LNCAP (cell line): ENCODE measurements at regions not wholly inside any gene's neighbourhood (a gene's known extent, or its start where the extent isn't known, plus 50 kb on each side); places are given as distances from the start of the nearest gene placed in this dataset.
A peak's percentile ranks its signal among the peaks of the same experiment; 100 is the strongest.

Experiments
- TF ChIP-seq, protein P1 (sequence below): fragments of 450-650 bp; IDR thresholded peaks from 2 replicates; pipeline ENCODE4 v1.5.1; 2017; ENCODE audit warnings: mild to moderate bottlenecking

DNA sequence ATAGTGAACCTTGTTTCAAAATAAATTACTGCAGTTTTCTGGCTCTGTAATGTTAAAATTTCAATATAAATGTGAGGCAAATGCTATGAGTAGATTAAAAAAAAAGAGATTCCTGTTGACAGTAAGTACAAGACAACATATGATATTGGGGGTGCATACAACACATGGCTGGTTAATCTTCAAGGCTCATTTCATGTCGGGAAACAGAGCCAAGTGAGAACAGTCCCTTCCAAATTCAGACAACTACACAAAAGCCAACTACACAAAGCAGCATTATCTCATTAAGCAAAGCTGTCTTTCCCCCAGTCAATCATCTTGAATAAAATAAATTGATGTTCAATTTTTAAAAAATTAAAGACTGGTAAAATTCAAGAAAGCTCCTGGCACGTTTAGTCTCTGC, 549.2 kb downstream of the CCDC85A start:
- TF ChIP-seq, protein P1, sequence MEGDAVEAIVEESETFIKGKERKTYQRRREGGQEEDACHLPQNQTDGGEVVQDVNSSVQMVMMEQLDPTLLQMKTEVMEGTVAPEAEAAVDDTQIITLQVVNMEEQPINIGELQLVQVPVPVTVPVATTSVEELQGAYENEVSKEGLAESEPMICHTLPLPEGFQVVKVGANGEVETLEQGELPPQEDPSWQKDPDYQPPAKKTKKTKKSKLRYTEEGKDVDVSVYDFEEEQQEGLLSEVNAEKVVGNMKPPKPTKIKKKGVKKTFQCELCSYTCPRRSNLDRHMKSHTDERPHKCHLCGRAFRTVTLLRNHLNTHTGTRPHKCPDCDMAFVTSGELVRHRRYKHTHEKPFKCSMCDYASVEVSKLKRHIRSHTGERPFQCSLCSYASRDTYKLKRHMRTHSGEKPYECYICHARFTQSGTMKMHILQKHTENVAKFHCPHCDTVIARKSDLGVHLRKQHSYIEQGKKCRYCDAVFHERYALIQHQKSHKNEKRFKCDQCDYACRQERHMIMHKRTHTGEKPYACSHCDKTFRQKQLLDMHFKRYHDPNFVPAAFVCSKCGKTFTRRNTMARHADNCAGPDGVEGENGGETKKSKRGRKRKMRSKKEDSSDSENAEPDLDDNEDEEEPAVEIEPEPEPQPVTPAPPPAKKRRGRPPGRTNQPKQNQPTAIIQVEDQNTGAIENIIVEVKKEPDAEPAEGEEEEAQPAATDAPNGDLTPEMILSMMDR: no peak

DNA sequence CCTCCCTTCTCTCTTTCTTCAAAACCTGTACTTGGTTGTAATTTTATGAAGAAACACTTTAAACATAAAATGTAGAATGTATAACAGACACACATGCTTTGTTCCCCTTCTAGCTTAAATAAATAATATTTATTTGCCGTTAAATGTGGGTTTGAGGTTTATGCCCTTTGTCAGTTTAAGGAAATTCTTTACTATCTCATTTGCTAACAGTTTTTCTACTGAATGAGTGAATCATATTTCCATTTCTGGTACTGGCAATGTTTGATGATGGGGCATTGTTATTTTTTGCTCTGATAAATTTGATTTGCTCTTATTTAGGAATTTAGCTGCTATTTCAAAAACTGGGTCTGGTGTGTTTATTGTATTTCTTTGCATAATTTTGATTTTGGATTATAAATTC, 555.6 kb downstream of the CCDC85A start:
- TF ChIP-seq, protein P1: no peak

DNA sequence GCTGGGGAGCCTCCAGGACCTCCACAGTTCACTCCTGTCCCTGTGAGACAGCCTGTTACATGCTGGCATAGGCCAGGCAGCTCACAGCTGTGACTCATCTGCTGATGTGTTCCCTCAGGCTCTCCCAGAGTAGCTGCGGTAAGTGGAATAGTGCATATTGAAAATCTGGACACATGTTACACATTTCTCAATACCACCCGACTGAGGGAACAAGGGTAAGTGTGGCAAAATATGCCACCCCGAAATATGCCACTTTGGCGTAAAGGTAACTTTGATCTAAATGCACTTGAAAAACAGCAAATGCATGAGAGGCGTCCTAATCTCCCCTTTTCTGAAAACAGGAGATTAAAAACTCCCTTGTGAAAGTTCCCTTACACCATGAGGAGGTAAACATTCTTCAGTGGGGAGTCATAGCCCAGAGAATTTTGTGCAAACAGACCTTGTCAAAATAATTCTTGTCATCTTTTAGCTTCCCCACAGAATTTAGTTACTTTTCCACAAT, 557.9 kb downstream of the CCDC85A start:
- TF ChIP-seq, protein P1: no peak

DNA sequence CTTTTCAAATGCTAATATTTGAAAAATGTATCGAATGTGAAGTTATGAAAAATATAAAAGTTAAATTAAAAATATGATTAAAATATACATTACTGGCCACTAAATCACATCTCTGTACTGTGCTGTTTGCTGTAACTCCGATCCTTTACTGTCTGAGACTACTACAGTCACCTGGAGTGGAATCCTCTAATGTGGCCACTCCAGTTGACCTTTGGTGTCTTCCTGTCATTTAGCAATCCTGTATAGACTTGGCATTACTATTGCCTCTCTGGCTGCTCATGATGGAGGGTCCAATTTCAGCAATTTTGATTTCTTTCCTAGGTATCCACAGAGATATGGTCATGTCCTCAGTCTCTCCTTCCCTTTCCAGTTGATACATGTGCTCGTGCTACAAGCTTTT, 560.0 kb downstream of the CCDC85A start:
- TF ChIP-seq, protein P1: no peak

DNA sequence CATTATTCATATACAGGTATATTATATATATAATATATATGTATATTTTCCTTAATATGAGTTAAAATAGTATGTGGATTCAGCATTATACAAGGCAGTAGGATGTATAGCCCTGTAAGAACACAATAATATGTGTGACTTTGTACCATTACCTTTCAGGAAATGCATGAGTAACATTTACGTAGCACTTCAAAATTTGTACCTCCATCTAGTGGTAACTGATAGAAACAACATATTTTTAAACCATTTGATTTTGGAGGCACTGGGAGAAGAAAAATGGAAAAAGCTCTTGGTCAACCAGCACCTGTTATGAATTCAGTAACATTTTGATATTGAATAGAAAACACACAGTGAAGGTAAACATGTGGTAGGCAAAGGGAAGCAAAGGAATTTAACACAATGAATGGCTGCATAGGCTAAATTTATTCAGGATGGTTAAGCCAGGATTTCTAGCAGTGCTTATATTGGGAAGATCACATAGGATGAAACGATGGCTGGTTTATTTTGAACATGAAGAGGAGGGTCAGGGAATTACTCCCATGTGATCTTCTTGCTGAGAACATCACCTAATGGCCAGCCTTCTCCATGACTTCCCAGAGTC, 565.5 kb downstream of the CCDC85A start:
- TF ChIP-seq, protein P1: peak; percentile 28; the same call in 1 of the 2 replicates

DNA sequence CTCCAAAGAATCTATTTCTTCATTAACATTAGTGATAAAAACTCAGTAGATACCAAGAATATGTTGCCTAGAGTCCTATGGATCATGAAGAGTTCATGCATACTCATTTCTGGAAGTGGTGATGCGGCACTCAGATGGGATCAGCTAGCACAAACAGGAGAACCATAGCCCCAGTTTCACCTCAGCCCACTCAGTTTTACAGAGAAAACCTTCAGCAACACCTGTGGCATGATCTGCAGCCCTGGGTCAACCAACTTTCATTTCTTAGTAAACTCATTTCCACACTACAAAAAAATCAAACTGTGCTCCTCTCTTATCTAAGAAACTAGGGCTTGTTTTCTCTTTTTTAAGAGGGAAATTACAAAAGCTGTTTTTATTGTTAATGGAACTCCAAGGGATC, 569.4 kb downstream of the CCDC85A start:
- TF ChIP-seq, protein P1: no peak

DNA sequence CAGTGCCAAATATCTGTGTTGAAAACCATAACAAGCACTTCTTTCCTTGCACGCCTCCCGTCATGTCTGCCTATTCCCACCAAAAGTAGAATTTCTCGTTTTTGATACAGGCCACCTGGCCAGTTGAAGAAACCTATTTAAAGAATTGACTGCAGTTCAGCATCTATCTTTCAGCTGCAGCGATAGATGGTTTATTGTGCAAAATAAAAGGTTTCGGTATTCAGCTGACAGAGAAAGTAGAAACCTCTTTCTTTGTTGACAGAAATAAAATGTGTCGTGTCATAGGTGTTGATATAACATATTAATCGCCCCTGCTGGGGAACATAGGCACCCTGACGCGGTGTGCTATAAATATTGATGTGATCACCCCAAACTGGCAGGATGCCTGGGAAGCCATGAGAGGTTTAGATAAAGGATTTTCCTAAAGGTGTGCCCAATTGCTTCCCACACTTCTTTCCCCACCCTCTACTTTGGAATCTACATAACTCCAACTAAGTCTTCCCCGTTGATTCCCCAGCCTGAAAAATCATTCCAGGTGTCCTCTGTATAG, 570.4 kb downstream of the CCDC85A start:
- TF ChIP-seq, protein P1: no peak
